ENCODE measurements at regions not wholly inside any gene's neighbourhood (a gene's known extent, or its start where the extent isn't known, plus 50 kb on each side); places are given as distances from the start of the nearest gene placed in this dataset.
A peak's percentile ranks its signal among the peaks of the same experiment; 100 is the strongest.

GRCh38 chr13:84925443-84925842 lies 873.8 kb downstream of the SLITRK6 start:
- Histone ChIP-seq H3K27me3 (ENCODE audit: insufficient read depth, low read length) (no peaks in the 10 kb centered on the region), H3K9ac (ENCODE audit: low read length) (no peak overlapping the region), H3K4me3 (ENCODE audit: insufficient read depth, low read depth, low read length) (no peak overlapping the region), H3K4me1 (ENCODE audit: insufficient read depth, low read length) (no peaks in the 10 kb centered on the region), H3K27ac (ENCODE audit: low read depth, low read length) (no peak overlapping the region), H2AFZ (ENCODE audit: low read depth, low read length) (no peak overlapping the region), H4K20me1 (ENCODE audit: insufficient read depth, low read length) (no peaks in the 10 kb centered on the region), H3K4me2 (ENCODE audit: low read length) (no peak overlapping the region), H3K9me3 (ENCODE audit: insufficient read depth, low read depth, low read length) (no peaks in the 10 kb centered on the region), H3K36me3 (ENCODE audit: insufficient read depth, low read length) (no peaks in the 10 kb centered on the region), H3K79me2 (ENCODE audit: insufficient read depth, low read length) (no peaks in the 10 kb centered on the region)
- H3K9me3 Mint-ChIP-seq (ENCODE audit: unreplicated experiment) = no peaks in the 10 kb centered on the region
- no peak overlapping the region for H3K27ac Mint-ChIP-seq (ENCODE audit: unreplicated experiment)
- DNase-seq (ENCODE audit: low read depth) (peak; percentile 4), FAIRE-seq (no peak)
- H3K27me3 Mint-ChIP-seq (ENCODE audit: low read depth, unreplicated experiment) = no peaks in the 10 kb centered on the region
- H3K4me3 Mint-ChIP-seq (ENCODE audit: unreplicated experiment) = no peak overlapping the region
- H3K36me3 Mint-ChIP-seq (ENCODE audit: low read depth, unreplicated experiment) = no peaks in the 10 kb centered on the region
- no peak for TF ChIP-seq CTCF (IDR thresholded peaks at IDR 0.05; ENCODE audit: insufficient read depth, low read depth, low read length)
- no peak for TF ChIP-seq EZH2 (IDR thresholded peaks at IDR 0.05; ENCODE audit: insufficient read depth, low read length)
- H3K4me1 Mint-ChIP-seq (ENCODE audit: low read depth, unreplicated experiment) = peaks cover 2% of the 10 kb centered on the region

- Histone ChIP-seq H3K27ac (ENCODE audit: low read depth, low read length) (no peak overlapping the region), H3K27me3 (ENCODE audit: insufficient read depth, low read length) (no peaks in the 10 kb centered on the region), H2AFZ (ENCODE audit: low read depth, low read length) (no peak overlapping the region), H3K9me3 (ENCODE audit: insufficient read depth, low read depth, low read length) (no peaks in the 10 kb centered on the region), H3K79me2 (ENCODE audit: insufficient read depth, low read length) (no peaks in the 10 kb centered on the region), H3K9ac (ENCODE audit: low read length) (no peak overlapping the region), H3K4me2 (ENCODE audit: low read length) (no peak overlapping the region), H3K4me1 (ENCODE audit: insufficient read depth, low read length) (no peaks in the 10 kb centered on the region), H4K20me1 (ENCODE audit: insufficient read depth, low read length) (no peaks in the 10 kb centered on the region), H3K4me3 (ENCODE audit: insufficient read depth, low read depth, low read length) (no peak overlapping the region), H3K36me3 (ENCODE audit: insufficient read depth, low read length) (no peaks in the 10 kb centered on the region)
- H3K4me3 Mint-ChIP-seq (ENCODE audit: unreplicated experiment) = no peak overlapping the region
- DNase-seq (ENCODE audit: low read depth) (no peak), FAIRE-seq (no peak)
- TF ChIP-seq CTCF (IDR thresholded peaks at IDR 0.05; ENCODE audit: insufficient read depth, low read depth, low read length) (no peak), EZH2 (IDR thresholded peaks at IDR 0.05; ENCODE audit: insufficient read depth, low read length) (no peak)
- H3K4me1 Mint-ChIP-seq (ENCODE audit: low read depth, unreplicated experiment) = peaks cover 2% of the 10 kb centered on the region
- H3K36me3 Mint-ChIP-seq (ENCODE audit: low read depth, unreplicated experiment) = no peaks in the 10 kb centered on the region
- H3K27ac Mint-ChIP-seq (ENCODE audit: unreplicated experiment) = no peak overlapping the region
- H3K9me3 Mint-ChIP-seq (ENCODE audit: unreplicated experiment) = no peaks in the 10 kb centered on the region
- no peaks in the 10 kb centered on the region for H3K27me3 Mint-ChIP-seq (ENCODE audit: low read depth, unreplicated experiment)
Measured at GRCh38 chr13:84923831-84924230, 875.4 kb downstream of the SLITRK6 start.

- Mint-ChIP-seq H3K36me3 (ENCODE audit: low read depth, unreplicated experiment) (no peaks in the 10 kb centered on the region), H3K4me3 (ENCODE audit: unreplicated experiment) (no peak overlapping the region), H3K27ac (ENCODE audit: unreplicated experiment) (no peak overlapping the region), H3K9me3 (ENCODE audit: unreplicated experiment) (no peaks in the 10 kb centered on the region), H3K27me3 (ENCODE audit: low read depth, unreplicated experiment) (no peaks in the 10 kb centered on the region), H3K4me1 (ENCODE audit: low read depth, unreplicated experiment) (no peaks in the 10 kb centered on the region)
- peak; percentile 25 for TF ChIP-seq CTCF (IDR thresholded peaks at IDR 0.05; ENCODE audit: insufficient read depth, low read depth, low read length)
- TF ChIP-seq EZH2 (IDR thresholded peaks at IDR 0.05; ENCODE audit: insufficient read depth, low read length) = no peak
- Histone ChIP-seq H3K4me1 (ENCODE audit: insufficient read depth, low read length) (no peaks in the 10 kb centered on the region), H3K36me3 (ENCODE audit: insufficient read depth, low read length) (no peaks in the 10 kb centered on the region), H3K9me3 (ENCODE audit: insufficient read depth, low read depth, low read length) (no peaks in the 10 kb centered on the region), H3K79me2 (ENCODE audit: insufficient read depth, low read length) (no peaks in the 10 kb centered on the region), H3K27me3 (ENCODE audit: insufficient read depth, low read length) (no peaks in the 10 kb centered on the region), H3K9ac (ENCODE audit: low read length) (no peak overlapping the region), H3K27ac (ENCODE audit: low read depth, low read length) (no peak overlapping the region), H3K4me2 (ENCODE audit: low read length) (no peak overlapping the region), H4K20me1 (ENCODE audit: insufficient read depth, low read length) (no peaks in the 10 kb centered on the region), H3K4me3 (ENCODE audit: insufficient read depth, low read depth, low read length) (no peak overlapping the region), H2AFZ (ENCODE audit: low read depth, low read length) (no peak overlapping the region)
- DNase-seq (ENCODE audit: low read depth) (peak; percentile 19), FAIRE-seq (no peak)
Measured at GRCh38 chr13:84917252-84917878, 881.9 kb downstream of the SLITRK6 start.

Measured in astrocyte (in vitro differentiated cells and primary cell).